Neural cell (in vitro differentiated cells): ENCODE measurements at regions not wholly inside any gene's neighbourhood (a gene's known extent, or its start where the extent isn't known, plus 50 kb on each side); places are given as distances from the start of the nearest gene placed in this dataset.

Source experiments
- H2AFZ ChIP-seq: fragments of 200-600, 300-800 bp; sonication (generic), shearing (Covaris generic); 2 replicates; pipeline ENCODE4 v1.6.0; 2014; ENCODE audit warnings: low read depth, mild to moderate bottlenecking, antibody characterized with exemption, low read length, moderate library complexity
- H3F3A ChIP-seq: fragments of 200-600 bp; shearing (Covaris generic); 2 replicates; pipeline ENCODE4 v1.6.1; 2016; ENCODE audit warnings: mild to moderate bottlenecking, moderate library complexity, mixed read lengths, antibody characterized with exemption, low read length; ENCODE audit not compliant: insufficient read depth, poor library complexity, severe bottlenecking
- H3K27ac ChIP-seq: fragments of 200-600, 300-800 bp; sonication (generic), shearing (Covaris generic); 2 replicates; pipeline ENCODE4 v1.5.1; 2014; ENCODE audit warnings: mild to moderate bottlenecking, low read length, moderate library complexity
- H3K27me3 ChIP-seq: fragments of 300-800, 200-600 bp; sonication (generic), shearing (Covaris generic); 2 replicates; pipeline ENCODE4 v1.6.0; 2014; ENCODE audit warnings: mild to moderate bottlenecking, low read depth, low read length, moderate library complexity; ENCODE audit not compliant: insufficient read depth
- H3K36me3 ChIP-seq: fragments of 300-800, 200-600 bp; sonication (generic), shearing (Covaris generic); 2 replicates; pipeline ENCODE4 v1.5.1; 2014; ENCODE audit warnings: mild to moderate bottlenecking, antibody characterized with exemption, low read length, moderate library complexity; ENCODE audit not compliant: insufficient read depth
- H3K4me2 ChIP-seq: fragments of 300-800, 200-600 bp; sonication (generic), shearing (Covaris generic); 2 replicates; pipeline ENCODE4 v1.6.0; 2014; ENCODE audit warnings: mild to moderate bottlenecking, low read length
- H3K4me3 ChIP-seq: fragments of 300-800, 200-600 bp; sonication (generic), shearing (Covaris generic); 2 replicates; pipeline ENCODE4 v1.5.1; 2014; ENCODE audit warnings: mild to moderate bottlenecking, low read length, moderate library complexity
- H3K79me2 ChIP-seq: fragments of 200-600 bp; shearing (Covaris generic); replicated peaks from 2 replicates; pipeline ENCODE4 v1.6.0; 2014; ENCODE audit warnings: mild to moderate bottlenecking, low read length, moderate library complexity; ENCODE audit not compliant: insufficient read depth
- H3K9ac ChIP-seq: fragments of 300-800, 200-600 bp; sonication (generic), shearing (Covaris generic); 2 replicates; pipeline ENCODE4 v1.6.1; 2016; ENCODE audit warnings: mild to moderate bottlenecking, low read length, mixed read lengths
- H3K9me2 ChIP-seq: fragments of 200-600 bp; shearing (Covaris generic); 2 replicates; pipeline ENCODE4 v1.6.1; 2016; ENCODE audit warnings: mild to moderate bottlenecking, low read length, mixed read lengths; ENCODE audit not compliant: insufficient read depth
- H3K9me3 ChIP-seq: fragments of 200-600, 300-800 bp; sonication (generic), shearing (Covaris generic); 2 replicates; pipeline ENCODE4 v1.6.1; 2016; ENCODE audit warnings: mild to moderate bottlenecking, mixed run types, low read length, moderate library complexity, mixed read lengths
- H4K20me1 ChIP-seq: fragments of 200-600 bp; shearing (Covaris generic); 2 replicates; pipeline ENCODE4 v1.6.1; 2016; ENCODE audit warnings: mild to moderate bottlenecking, mixed run types; ENCODE audit not compliant: insufficient read depth
- CTCF ChIP-seq: fragments of 450-650 bp; IDR thresholded peaks from 2 replicates; pipeline ENCODE4 v1.5.1; 2014; ENCODE audit warnings: antibody characterized with exemption, mild to moderate bottlenecking, moderate library complexity; ENCODE audit not compliant: poor library complexity, severe bottlenecking
- EP300 ChIP-seq: fragments of 450-650 bp; conservative IDR thresholded peaks from 2 replicates; pipeline ENCODE4 v1.6.1; 2014; ENCODE audit warnings: antibody characterized with exemption, mild to moderate bottlenecking, moderate library complexity; ENCODE audit not compliant: poor library complexity, severe bottlenecking
- EZH2 ChIP-seq: fragments of 200-600, 300-800 bp; shearing (Covaris generic), sonication (generic); IDR thresholded peaks from 2 replicates; pipeline ENCODE4 v1.6.1; 2014; ENCODE audit warnings: antibody characterized with exemption, low read length, borderline replicate concordance, mild to moderate bottlenecking; ENCODE audit not compliant: insufficient read depth, poor library complexity, severe bottlenecking
- MXI1 ChIP-seq: fragments of 450-650 bp; conservative IDR thresholded peaks from 2 replicates; pipeline ENCODE4 v1.6.1; 2014; ENCODE audit warnings: antibody characterized with exemption, mild to moderate bottlenecking; ENCODE audit not compliant: poor library complexity, severe bottlenecking
- POLR2AphosphoS5 ChIP-seq: IDR thresholded peaks from 2 replicates; pipeline ENCODE4 v1.6.1; 2012
- RAD21 ChIP-seq: fragments of 450-650 bp; conservative IDR thresholded peaks from 2 replicates; pipeline ENCODE4 v1.6.1; 2014; ENCODE audit warnings: antibody characterized with exemption, mild to moderate bottlenecking, moderate library complexity
- REST ChIP-seq: IDR thresholded peaks from 2 replicates; pipeline ENCODE4 v1.6.1; 2012; ENCODE audit warnings: borderline replicate concordance
- SMC3 ChIP-seq: fragments of 450-650 bp; conservative IDR thresholded peaks from 2 replicates; pipeline ENCODE4 v1.6.1; 2014; ENCODE audit warnings: antibody characterized with exemption, mild to moderate bottlenecking, moderate library complexity; ENCODE audit not compliant: poor library complexity
- TAF1 ChIP-seq: IDR thresholded peaks from 2 replicates; pipeline ENCODE4 v1.6.1; 2012; ENCODE audit warnings: low read depth

- H3K27ac ChIP-seq, result no peak overlapping the region
- no peaks in the 10 kb centered on the region for H3K27me3 ChIP-seq
- H3K36me3 ChIP-seq, result no peaks in the 10 kb centered on the region
- H3K4me2 ChIP-seq, result no peak overlapping the region
- H3K9me3 ChIP-seq, result no peaks in the 10 kb centered on the region
- H3K79me2 ChIP-seq, result no peaks in the 10 kb centered on the region
- H3F3A ChIP-seq, result no peaks in the 10 kb centered on the region
- no peak overlapping the region for H3K4me3 ChIP-seq
- H3K9me2 ChIP-seq, result no peaks in the 10 kb centered on the region
- H2AFZ ChIP-seq, result no peak overlapping the region
- no peak for TF ChIP-seq RAD21
- no peak for TF ChIP-seq MXI1
- no peak for TF ChIP-seq EZH2
- TF ChIP-seq POLR2AphosphoS5, result no peak
- no peaks in the 10 kb centered on the region for H4K20me1 ChIP-seq
- H3K9ac ChIP-seq, result no peak overlapping the region
Observed at GRCh38 chr4:85409251-85409650, 65.7 kb upstream of the ARHGAP24 start.

- TF ChIP-seq CTCF (no peak), SMC3 (no peak), REST (no peak), EZH2 (no peak), POLR2AphosphoS5 (no peak), MXI1 (no peak), EP300 (no peak), RAD21 (no peak), TAF1 (no peak)
- H2AFZ ChIP-seq, result no peak overlapping the region
- no peak overlapping the region for H3K4me3 ChIP-seq
- H3K9me3 ChIP-seq, result no peaks in the 10 kb centered on the region
- H3K9me2 ChIP-seq, result no peaks in the 10 kb centered on the region
- no peak overlapping the region for H3K4me2 ChIP-seq
- no peaks in the 10 kb centered on the region for H3K79me2 ChIP-seq
- no peaks in the 10 kb centered on the region for H3F3A ChIP-seq
- no peaks in the 10 kb centered on the region for H3K36me3 ChIP-seq
- no peaks in the 10 kb centered on the region for H3K27me3 ChIP-seq
- H3K9ac ChIP-seq, result no peak overlapping the region
- H3K27ac ChIP-seq, result no peak overlapping the region
- no peaks in the 10 kb centered on the region for H4K20me1 ChIP-seq
Observed at GRCh38 chr4:85411386-85411785, 63.6 kb upstream of the ARHGAP24 start.

GRCh38 chr4:85414972-85415371 is 60.0 kb upstream of the ARHGAP24 start:
- Histone ChIP-seq H3K79me2 (no peaks in the 10 kb centered on the region), H4K20me1 (no peaks in the 10 kb centered on the region), H3K9ac (no peak overlapping the region), H3K27ac (no peak overlapping the region), H3K36me3 (no peaks in the 10 kb centered on the region), H3K9me3 (no peaks in the 10 kb centered on the region), H3K27me3 (no peaks in the 10 kb centered on the region), H3K9me2 (no peaks in the 10 kb centered on the region), H3K4me3 (no peak overlapping the region), H2AFZ (no peak overlapping the region), H3K4me2 (no peak overlapping the region), H3F3A (no peaks in the 10 kb centered on the region)
- TF ChIP-seq MXI1 (no peak), TAF1 (no peak), POLR2AphosphoS5 (no peak), SMC3 (no peak), EP300 (no peak), REST (no peak), EZH2 (no peak), CTCF (no peak), RAD21 (no peak)
